ENCODE measurements at regions not wholly inside any gene's neighbourhood (a gene's known extent, or its start where the extent isn't known, plus 50 kb on each side); places are given as distances from the start of the nearest gene placed in this dataset.

GRCh38 chr2:103410221-103410620 is 648.4 kb downstream of the TMEM182 start:
- TF ChIP-seq CTCF (conservative IDR thresholded peaks at IDR 0.05; ENCODE audit: low read depth, low read length) (no peak), EZH2phosphoT487 (IDR thresholded peaks at IDR 0.05; ENCODE audit: borderline replicate concordance, low read length) (no peak), EZH2 (IDR thresholded peaks at IDR 0.05; ENCODE audit: low read length, unreplicated experiment) (no peak)
